DND-41 (cell line): ENCODE measurements at regions not wholly inside any gene's neighbourhood (a gene's known extent, or its start where the extent isn't known, plus 50 kb on each side); places are given as distances from the start of the nearest gene placed in this dataset.

Experiments used
- ATAC-seq: fragments of 200-7000 bp; cut with Tn5 transposase; 3 replicates; pipeline ENCODE4 v1.9.1; 2021; ENCODE audit warnings: low read depth; ENCODE audit not compliant: insufficient read depth
- DNase-seq: peaks from one replicate; pipeline ENCODE4 v3.0.0-alpha.2; 2020
- H2AFZ ChIP-seq: 2 replicates; pipeline ENCODE4 v1.6.0; 2012; ENCODE audit warnings: low read depth, low read length
- H3K27ac ChIP-seq: 2 replicates; pipeline ENCODE4 v1.5.1; 2012; ENCODE audit warnings: low read length, inconsistent platforms
- H3K27me3 ChIP-seq: fragments of 200-600 bp; sonication (generic); 2 replicates; pipeline ENCODE4 v1.6.0; 2012; ENCODE audit warnings: low read length, mild to moderate bottlenecking, inconsistent platforms; ENCODE audit not compliant: insufficient read depth, poor library complexity
- H3K36me3 ChIP-seq: 2 replicates; pipeline ENCODE4 v1.5.1; 2012; ENCODE audit warnings: low read length, inconsistent platforms; ENCODE audit not compliant: insufficient read depth
- H3K4me1 ChIP-seq: 2 replicates; pipeline ENCODE4 v1.5.1; 2012; ENCODE audit warnings: mild to moderate bottlenecking, low read length; ENCODE audit not compliant: insufficient read depth
- H3K4me2 ChIP-seq: 2 replicates; pipeline ENCODE4 v1.6.0; 2012; ENCODE audit warnings: mild to moderate bottlenecking, moderate library complexity, low read length, inconsistent platforms; ENCODE audit not compliant: insufficient read depth
- H3K4me3 ChIP-seq, 2 experiments: fragments of 200-600 bp in 1 of 2; shearing (Covaris generic) in 1 of 2; 2 replicates each; pipeline ENCODE4 v1.5.1; 2012 to 2016; ENCODE audit warnings: inconsistent platforms in 2 of 2, low read length in 2 of 2, mild to moderate bottlenecking in 2 of 2, low read depth in 1 of 2, moderate library complexity in 1 of 2
- H3K79me2 ChIP-seq: 2 replicates; pipeline ENCODE4 v1.6.0; 2012; ENCODE audit warnings: low read length, inconsistent platforms; ENCODE audit not compliant: insufficient read depth
- H3K9ac ChIP-seq: 2 replicates; pipeline ENCODE4 v1.6.0; 2012; ENCODE audit warnings: low read depth, mild to moderate bottlenecking, inconsistent platforms, low read length, moderate library complexity
- H3K9me3 ChIP-seq: 2 replicates; pipeline ENCODE4 v1.5.1; 2012; ENCODE audit warnings: low read length, moderate library complexity, mild to moderate bottlenecking, inconsistent platforms; ENCODE audit not compliant: insufficient read depth, severe bottlenecking
- H4K20me1 ChIP-seq: 2 replicates; pipeline ENCODE4 v1.6.0; 2012; ENCODE audit warnings: low read length; ENCODE audit not compliant: insufficient read depth
- CTCF ChIP-seq: IDR thresholded peaks from 2 replicates; pipeline ENCODE4 v1.5.1; 2012; ENCODE audit warnings: borderline replicate concordance, low read length, moderate library complexity, mild to moderate bottlenecking; ENCODE audit not compliant: poor library complexity, severe bottlenecking; ENCODE audit errors: extremely low read depth
- EZH2 ChIP-seq: IDR thresholded peaks from 3 replicates; pipeline ENCODE4 v1.6.1; 2012; ENCODE audit warnings: borderline replicate concordance, low read depth, mild to moderate bottlenecking, moderate library complexity, low read length, inconsistent platforms; ENCODE audit not compliant: severe bottlenecking

DNA sequence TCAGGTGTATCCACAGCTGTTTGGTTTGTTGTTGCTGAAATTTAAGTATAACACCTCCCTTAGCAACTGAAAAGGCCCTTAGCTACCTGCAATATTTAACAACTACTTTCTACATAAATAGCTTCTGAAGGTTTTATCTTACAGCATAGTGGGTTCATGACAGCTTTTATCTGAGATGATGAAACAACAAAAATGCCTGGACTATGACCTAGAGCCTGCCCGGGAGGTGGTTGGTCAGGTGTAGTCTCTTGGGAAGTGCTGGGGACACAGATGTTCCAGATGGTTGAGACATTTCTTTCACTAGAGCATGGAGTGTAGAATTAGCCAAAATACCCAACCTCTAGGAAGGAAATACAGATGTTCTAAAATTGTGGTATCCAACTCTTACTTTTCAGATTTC is 705.4 kb downstream of the MAFB start:
- Histone ChIP-seq H3K9me3 (no peaks in the 10 kb centered on the region), H3K36me3 (no peaks in the 10 kb centered on the region), H3K27ac (no peak overlapping the region), H3K79me2 (no peaks in the 10 kb centered on the region), H3K4me2 (no peak overlapping the region), H3K4me3 (no peak overlapping the region), H3K9ac (no peak overlapping the region), H2AFZ (no peak overlapping the region), H3K27me3 (peaks cover 8% of the 10 kb centered on the region), H3K4me1 (no peaks in the 10 kb centered on the region), H4K20me1 (no peaks in the 10 kb centered on the region)
- TF ChIP-seq EZH2 (no peak), CTCF (no peak)
- DNase-seq (no peak), ATAC-seq (no peak)

DNA sequence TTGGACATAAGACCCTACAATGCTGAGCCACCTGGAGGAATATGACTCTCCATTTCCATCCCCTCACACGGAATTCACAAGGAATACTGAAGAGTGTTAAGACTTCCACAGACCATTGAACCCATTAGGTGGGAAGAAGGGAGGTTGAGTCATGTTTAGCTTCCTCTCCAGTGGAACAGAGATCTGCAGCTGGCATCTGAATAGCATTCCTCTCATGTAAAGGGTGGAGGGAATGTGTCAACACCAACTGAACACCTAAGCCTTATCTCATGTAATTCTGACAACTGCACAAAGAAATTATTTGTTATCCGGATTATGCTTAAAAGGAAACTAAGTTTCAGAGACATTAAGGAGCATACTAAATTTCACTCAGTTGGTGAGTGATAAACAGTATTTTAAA is 705.9 kb downstream of the MAFB start:
- H2AFZ ChIP-seq: no peak overlapping the region
- H3K4me1 ChIP-seq: no peaks in the 10 kb centered on the region
- no peak overlapping the region for H3K4me2 ChIP-seq
- H3K4me3 ChIP-seq: no peak overlapping the region
- no peaks in the 10 kb centered on the region for H3K36me3 ChIP-seq
- DNase-seq (no peak), ATAC-seq (no peak)
- H3K9me3 ChIP-seq: no peaks in the 10 kb centered on the region
- H3K79me2 ChIP-seq: no peaks in the 10 kb centered on the region
- peaks cover 8% of the 10 kb centered on the region for H3K27me3 ChIP-seq
- no peaks in the 10 kb centered on the region for H4K20me1 ChIP-seq
- no peak for TF ChIP-seq EZH2
- no peak for TF ChIP-seq CTCF
- H3K27ac ChIP-seq: no peak overlapping the region
- H3K9ac ChIP-seq: no peak overlapping the region

DNA sequence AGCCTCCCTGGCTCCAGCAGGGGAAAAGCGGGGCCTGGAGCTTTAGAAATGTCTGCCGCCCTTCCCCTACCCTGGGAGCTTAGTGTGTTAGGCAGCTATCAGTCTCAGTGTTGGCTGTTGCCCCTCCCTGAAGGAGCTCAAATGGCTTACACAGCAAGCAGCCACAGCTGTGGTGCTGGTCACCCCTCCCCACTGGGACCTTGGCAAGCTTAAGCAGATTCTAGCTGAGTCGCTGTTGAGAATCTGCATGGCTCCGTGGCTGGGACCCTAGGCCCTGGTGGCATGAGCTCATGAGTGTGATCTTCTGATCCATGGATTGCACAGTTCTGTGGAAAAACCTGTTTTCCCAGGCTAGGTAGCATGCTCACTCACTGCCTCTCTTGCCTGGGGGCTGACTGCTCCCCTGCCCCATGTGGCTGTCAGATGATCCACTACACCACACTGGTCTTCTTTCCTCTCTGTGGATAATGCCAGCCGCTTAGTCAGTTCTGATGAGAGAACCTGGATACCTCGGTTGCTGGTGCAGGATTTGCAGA is 714.0 kb downstream of the MAFB start:
- H3K79me2 ChIP-seq: no peaks in the 10 kb centered on the region
- H3K4me2 ChIP-seq: no peak overlapping the region
- H3K4me1 ChIP-seq: no peaks in the 10 kb centered on the region
- no peak overlapping the region for H2AFZ ChIP-seq
- no peaks in the 10 kb centered on the region for H3K36me3 ChIP-seq
- H3K27me3 ChIP-seq: no peaks in the 10 kb centered on the region
- no peak for DNase-seq
- no peaks in the 10 kb centered on the region for H4K20me1 ChIP-seq
- H3K9me3 ChIP-seq: no peaks in the 10 kb centered on the region
- H3K27ac ChIP-seq: no peak overlapping the region
- no peak for TF ChIP-seq EZH2
- no peak for TF ChIP-seq CTCF
- H3K9ac ChIP-seq: no peak overlapping the region
- H3K4me3 ChIP-seq: no peak overlapping the region
- ATAC-seq: no peak

DNA sequence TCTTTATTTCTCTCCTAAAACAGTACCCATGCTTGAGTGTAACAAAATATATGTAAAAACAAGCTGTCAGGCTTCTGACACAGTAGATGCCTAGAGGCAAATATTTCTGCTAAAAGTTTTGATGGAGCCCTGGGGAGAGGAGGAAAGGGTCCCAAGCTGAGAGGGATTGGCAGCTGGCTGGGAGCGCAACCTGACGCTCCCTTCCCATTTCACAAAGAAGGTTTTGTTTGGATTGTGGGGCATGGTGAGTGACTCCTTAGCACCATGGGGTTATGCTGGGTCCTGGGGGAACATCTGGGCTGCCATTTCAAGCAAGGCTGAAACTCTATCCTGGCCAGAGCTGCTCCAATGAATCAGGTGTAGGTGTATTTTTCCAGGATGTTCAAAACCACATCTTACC is 720.5 kb downstream of the MAFB start:
- no peak overlapping the region for H3K4me2 ChIP-seq
- H3K9me3 ChIP-seq: no peaks in the 10 kb centered on the region
- TF ChIP-seq EZH2 (no peak), CTCF (no peak)
- ATAC-seq: no peak
- H3K79me2 ChIP-seq: no peaks in the 10 kb centered on the region
- peaks cover 3% of the 10 kb centered on the region for H3K27me3 ChIP-seq
- DNase-seq: no peak
- H2AFZ ChIP-seq: no peak overlapping the region
- no peaks in the 10 kb centered on the region for H4K20me1 ChIP-seq
- H3K4me1 ChIP-seq: no peaks in the 10 kb centered on the region
- no peak overlapping the region for H3K27ac ChIP-seq
- H3K36me3 ChIP-seq: no peaks in the 10 kb centered on the region
- H3K9ac ChIP-seq: no peak overlapping the region
- H3K4me3 ChIP-seq: no peak overlapping the region
